SH-SY5Y (cell line): ENCODE measurements at regions not wholly inside any gene's neighbourhood (a gene's known extent, or its start where the extent isn't known, plus 50 kb on each side); places are given as distances from the start of the nearest gene placed in this dataset.

ENCODE experiments used
- GATA2 ChIP-seq: IDR thresholded peaks from 2 replicates; pipeline ENCODE4 v1.6.1; 2011; ENCODE audit warnings: mild to moderate bottlenecking, low read depth, low read length
- GATA3 ChIP-seq: IDR thresholded peaks from 2 replicates; pipeline ENCODE4 v1.6.1; 2011; ENCODE audit warnings: low read depth, mild to moderate bottlenecking, low read length, moderate library complexity

DNA sequence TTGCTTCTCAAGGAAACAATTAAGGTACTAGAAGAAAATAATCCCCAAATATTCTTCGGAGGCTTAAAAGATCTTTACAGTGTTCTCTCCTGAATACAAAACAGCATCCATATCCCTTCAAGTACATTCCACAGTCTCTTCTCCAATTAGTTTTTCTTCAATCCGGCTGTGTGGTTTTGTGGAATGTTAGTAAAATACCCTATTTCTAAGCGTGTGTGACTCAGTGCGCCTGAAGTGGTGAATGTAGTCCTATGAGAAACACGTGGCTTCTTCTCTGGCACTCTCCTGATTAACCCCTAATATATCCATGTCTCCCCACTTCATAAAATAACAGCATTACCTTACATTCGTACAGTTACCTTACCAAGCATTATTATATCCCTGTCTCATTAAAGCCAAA is 570.2 kb downstream of the ARL4A start:
- TF ChIP-seq GATA3 (no peak), GATA2 (no peak)
